Uterus (tissue), 3 donors: ENCODE measurements at regions not wholly inside any gene's neighbourhood (a gene's known extent, or its start where the extent isn't known, plus 50 kb on each side); places are given as distances from the start of the nearest gene placed in this dataset.

Experiments used
- DNase-seq, 2 donors: peaks; one replicate each; pipeline ENCODE4 v3.0.0-alpha.2; 2019 to 2020
- H3K27ac ChIP-seq, 2 donors: fragments of 200-600 bp; sonication (generic); 1 replicate in 1 of 2; 2 replicates in 1 of 2; pipeline ENCODE4 v1.5.1; 2016 to 2018
- H3K27me3 ChIP-seq, 2 donors: fragments of 200-600 bp; sonication (generic); one replicate each; pipeline ENCODE4 v1.5.1; 2018 to 2019; ENCODE audit warnings: control low read depth in 1 of 2
- H3K36me3 ChIP-seq, 2 donors: fragments of 200-600 bp; sonication (generic); one replicate each; pipeline ENCODE4 v1.5.1; 2019; ENCODE audit warnings: control low read depth in 1 of 2
- H3K4me1 ChIP-seq, 2 donors: fragments of 200-600 bp; sonication (generic); one replicate each; pipeline ENCODE4 v1.5.1; 2018 to 2019; ENCODE audit warnings: control low read depth in 1 of 2
- H3K4me3 ChIP-seq, 2 donors: fragments of 200-600 bp; sonication (generic); 1 replicate in 1 of 2; 2 replicates in 1 of 2; pipeline ENCODE4 v1.5.1; 2018 to 2019; ENCODE audit warnings: mild to moderate bottlenecking in 1 of 2
- H3K9me3 ChIP-seq, 2 donors: fragments of 200-600 bp; sonication (generic); one replicate each; pipeline ENCODE4 v1.5.1; 2019; ENCODE audit warnings: control low read depth in 1 of 2
- CTCF ChIP-seq, 4 experiments: fragments of 200-600 bp in 2 of 4; fragments of 450-650 bp in 2 of 4; sonication (generic) in 2 of 4; IDR thresholded peaks; one replicate each; pipeline ENCODE4 v1.5.1; 2016 to 2019; ENCODE audit warnings: antibody characterized with exemption in 4 of 4, mild to moderate bottlenecking in 2 of 4, moderate library complexity in 1 of 4
- POLR2A ChIP-seq, 2 donors: fragments of 450-650 bp; IDR thresholded peaks; one replicate each; pipeline ENCODE4 v1.6.1; 2016; ENCODE audit warnings: antibody characterized with exemption in 2 of 2, mild to moderate bottlenecking in 1 of 2, moderate library complexity in 1 of 2
- intact Hi-C: fragments of 100-400 bp; cut with DNase I; formaldehyde crosslinking; loops from one replicate; pipeline ENCODE4 v1.15.1; 2023; ENCODE audit warnings: low total_unique reads
- donor health status: DM: yes; HTN: yes; CAD: no.

GRCh38 chr3:66858656-66859381 lies 139.3 kb upstream of the KBTBD8 start:
- no peaks in the 10 kb centered on the region for H3K9me3 ChIP-seq

GRCh38 chr3:66860771-66861170 lies 137.3 kb upstream of the KBTBD8 start:
- TF ChIP-seq CTCF (IDR thresholded peaks at IDR 0.05) (no peak), POLR2A (IDR thresholded peaks at IDR 0.05) (no peak)
- DNase-seq = no peak
- Histone ChIP-seq H3K27ac (no peak overlapping the region), H3K9me3 (no peaks in the 10 kb centered on the region), H3K36me3 (no peaks in the 10 kb centered on the region), H3K27me3 (no peaks in the 10 kb centered on the region), H3K4me1 (no peaks in the 10 kb centered on the region), H3K4me3 (no peak overlapping the region)
- intact Hi-C loops = no loop called here

More at GRCh38 chr3:66858656-66859381, 139.3 kb upstream of the KBTBD8 start:
- Histone ChIP-seq H3K27ac (no peak overlapping the region), H3K4me3 (no peak overlapping the region), H3K4me1 (no peaks in the 10 kb centered on the region), H3K36me3 (no peaks in the 10 kb centered on the region), H3K27me3 (no peaks in the 10 kb centered on the region)
- TF ChIP-seq POLR2A (IDR thresholded peaks at IDR 0.05) = no peak
- TF ChIP-seq CTCF (IDR thresholded peaks at IDR 0.05) = no peak
- intact Hi-C loops = no loop called here
- no peak for DNase-seq

- TF ChIP-seq CTCF (IDR thresholded peaks at IDR 0.05) = no peak
- intact Hi-C loops = no loop called here
- Histone ChIP-seq H3K4me1 (no peaks in the 10 kb centered on the region), H3K4me3 (no peak overlapping the region), H3K36me3 (no peaks in the 10 kb centered on the region), H3K27ac (no peak overlapping the region), H3K9me3 (no peaks in the 10 kb centered on the region), H3K27me3 (no peaks in the 10 kb centered on the region)
- DNase-seq = no peak
Measured at GRCh38 chr3:66863205-66864111, 134.6 kb upstream of the KBTBD8 start.

GRCh38 chr3:66884659-66885058 lies 113.4 kb upstream of the KBTBD8 start:
- Histone ChIP-seq H3K4me3 (no peak overlapping the region), H3K27me3 (no peaks in the 10 kb centered on the region), H3K4me1 (no peaks in the 10 kb centered on the region), H3K36me3 (no peaks in the 10 kb centered on the region), H3K9me3 (no peaks in the 10 kb centered on the region), H3K27ac (no peak overlapping the region)
- intact Hi-C loops = no loop called here
- DNase-seq = no peak
- TF ChIP-seq POLR2A (IDR thresholded peaks at IDR 0.05) = no peak
- no peak for TF ChIP-seq CTCF (IDR thresholded peaks at IDR 0.05)
